ENCODE measurements at regions not wholly inside any gene's neighbourhood (a gene's known extent, or its start where the extent isn't known, plus 50 kb on each side); places are given as distances from the start of the nearest gene placed in this dataset.

GRCh38 chr11:26830757-26831156, 108.9 kb upstream of the SLC5A12 start:
- no peak overlapping the region for H3K9ac ChIP-seq (ENCODE audit: extremely low read depth, insufficient read length, low read length)
- H3K18ac ChIP-seq (ENCODE audit: insufficient read length, low read depth, low read length): no peak overlapping the region
- H2AFZ ChIP-seq (ENCODE audit: low read length): no peak overlapping the region
- H3K79me1 ChIP-seq (ENCODE audit: insufficient read depth, low read depth, low read length, poor library complexity, severe bottlenecking): no peaks in the 10 kb centered on the region
- no peaks in the 10 kb centered on the region for H3K27me3 ChIP-seq (ENCODE audit: insufficient read depth, low read length)
- no peak overlapping the region for H3K27ac ChIP-seq (ENCODE audit: insufficient read length, low read depth, low read length)
- H3K9me3 Mint-ChIP-seq: peaks cover 0 to 2% of the 10 kb centered on the region in 2 experiments; a peak in 2 of 5 replicates
- no peak overlapping the region for H3T11ph ChIP-seq (ENCODE audit: low read length)
- no peak overlapping the region for H2BK12ac ChIP-seq (ENCODE audit: insufficient read length, low read depth, low read length)
- no peak overlapping the region for H2BK20ac ChIP-seq (ENCODE audit: low read depth, low read length, poor library complexity, severe bottlenecking)
- no peak overlapping the region for H2BK120ac ChIP-seq (ENCODE audit: low read depth, low read length, poor library complexity, severe bottlenecking)
- H4K20me1 ChIP-seq (ENCODE audit: control insufficient read depth, insufficient read depth, insufficient read length): no peaks in the 10 kb centered on the region
- H3K36me3 Mint-ChIP-seq (ENCODE audit: insufficient read depth in 1 of 3, low read depth in 3 of 3): no peaks in the 10 kb centered on the region
- H2BK15ac ChIP-seq (ENCODE audit: low read depth, low read length): no peak overlapping the region
- no peaks in the 10 kb centered on the region for H3K4me1 Mint-ChIP-seq
- no peak overlapping the region for H2BK5ac ChIP-seq (ENCODE audit: insufficient read length, low read length)
- no peak overlapping the region for H4K5ac ChIP-seq (ENCODE audit: insufficient read length, low read depth, low read length)
- H3K14ac ChIP-seq (ENCODE audit: insufficient read depth, low read length): no peak overlapping the region
- no peaks in the 10 kb centered on the region for H3K79me2 ChIP-seq (ENCODE audit: insufficient read depth, low read length)
- H3K9me3 ChIP-seq (ENCODE audit: control insufficient read depth, low read depth, low read length): no peaks in the 10 kb centered on the region
- no peak overlapping the region for H3K4me2 ChIP-seq (ENCODE audit: insufficient read depth, insufficient read length, low read length)
- H2AK5ac ChIP-seq (ENCODE audit: insufficient read length, low read length): no peak overlapping the region
- no peak overlapping the region for H4K8ac ChIP-seq (replicated peaks; ENCODE audit: insufficient read length, low read depth, low read length)
- no peak overlapping the region for H3K23ac ChIP-seq (ENCODE audit: insufficient read length, low read depth, low read length)
- no peak overlapping the region for H3K4ac ChIP-seq (ENCODE audit: low read depth, low read length)
- no peaks in the 10 kb centered on the region for H3K4me1 ChIP-seq (ENCODE audit: insufficient read depth, low read length)
- H4K91ac ChIP-seq (ENCODE audit: insufficient read length, low read depth, low read length): no peak overlapping the region
- no peaks in the 10 kb centered on the region for H3K27me3 Mint-ChIP-seq (ENCODE audit: low read depth)
- TF ChIP-seq CTCF (conservative IDR thresholded peaks at IDR 0.05): no peak
- no peak overlapping the region for H3K56ac ChIP-seq (ENCODE audit: insufficient read length, low read depth, low read length)
- no peaks in the 10 kb centered on the region for H3K23me2 ChIP-seq (ENCODE audit: insufficient read length, low read depth, low read length, poor library complexity, severe bottlenecking)
- no peak for DNase-seq
- no peak overlapping the region for H3K27ac Mint-ChIP-seq
- no peak overlapping the region for H3K4me3 Mint-ChIP-seq
